OCI-LY7 (cell line): ENCODE measurements at regions not wholly inside any gene's neighbourhood (a gene's known extent, or its start where the extent isn't known, plus 50 kb on each side); places are given as distances from the start of the nearest gene placed in this dataset. TPM values are rescaled to one million over a fixed set of nuclear protein-coding genes. Genes with fewer than 3 reads are reported as not detected.
"Not testable (repeated sequence)": the region's sequence is repeated elsewhere in the genome, so short reads cannot be mapped to it uniquely, and the experiment has no call there.

Source experiments
- BruUV-seq: library from RNA; stranded (reverse); fragments of 400-500 nt; replicated peaks from 2 replicates; lab custom pipeline; 2021; lab: Mats Ljungman, UMichigan
- CTCF ChIA-PET: fragments of 300-600 bp; sonication (Branson Sonifier 250); formaldehyde crosslinking; loops from one replicate; lab custom pipeline; 2022; ENCODE audit warnings: antibody characterized with exemption; ENCODE audit not compliant: unreplicated experiment; lab: Charles Lee
- POLR2A ChIA-PET: fragments of 300-600 bp; sonication (Branson Sonifier 250); formaldehyde crosslinking; loops from one replicate; lab custom pipeline; 2022; ENCODE audit warnings: antibody characterized with exemption; lab: Charles Lee
- DNase-seq: peaks from one replicate; pipeline ENCODE4 v3.0.0-alpha.2; 2015; ENCODE audit warnings: low spot score
- H2AFZ ChIP-seq: fragments of 200-600 bp; sonication (generic), shearing (Covaris generic); 2 replicates; pipeline ENCODE4 v1.6.1; 2014; ENCODE audit warnings: mild to moderate bottlenecking, antibody characterized with exemption, low read length, moderate library complexity
- H3K27ac ChIP-seq: fragments of 200-600 bp; sonication (generic); 2 replicates; pipeline ENCODE4 v1.5.1; 2014; ENCODE audit warnings: mixed run types, low read depth, mild to moderate bottlenecking, moderate library complexity, low read length, inconsistent platforms; ENCODE audit not compliant: poor library complexity, severe bottlenecking
- H3K36me3 ChIP-seq: fragments of 200-600 bp; sonication (generic); 2 replicates; pipeline ENCODE4 v1.6.1; 2014; ENCODE audit warnings: mild to moderate bottlenecking, antibody characterized with exemption, low read length, moderate library complexity, mixed read lengths; ENCODE audit not compliant: insufficient read depth
- H3K4me1 ChIP-seq: fragments of 200-600 bp; sonication (generic); 2 replicates; pipeline ENCODE4 v1.5.1; 2014; ENCODE audit warnings: mild to moderate bottlenecking, low read length; ENCODE audit not compliant: insufficient read depth, poor library complexity, severe bottlenecking
- H3K4me2 ChIP-seq: fragments of 200-600 bp; sonication (generic); 2 replicates; pipeline ENCODE4 v1.6.1; 2014; ENCODE audit warnings: mild to moderate bottlenecking, low read length
- H3K4me3 ChIP-seq: fragments of 200-600 bp; sonication (generic); 2 replicates; pipeline ENCODE4 v1.5.1; 2014; ENCODE audit warnings: mild to moderate bottlenecking, low read depth, low read length; ENCODE audit not compliant: poor library complexity, severe bottlenecking
- H3K79me2 ChIP-seq: fragments of 200-600 bp; sonication (generic); 2 replicates; pipeline ENCODE4 v1.6.1; 2016; ENCODE audit warnings: low read depth, mild to moderate bottlenecking, low read length, moderate library complexity, mixed read lengths; ENCODE audit not compliant: insufficient read depth
- H3K9me2 ChIP-seq: fragments of 200-600 bp; sonication (generic); 2 replicates; pipeline ENCODE4 v1.6.1; 2016; ENCODE audit warnings: mild to moderate bottlenecking, low read length, mixed read lengths; ENCODE audit not compliant: insufficient read depth
- H3K9me3 ChIP-seq: fragments of 200-600 bp; sonication (generic); 2 replicates; pipeline ENCODE4 v1.6.1; 2014; ENCODE audit warnings: mild to moderate bottlenecking, mixed run types, low read length, mixed read lengths
- H4K20me1 ChIP-seq: fragments of 200-600 bp; sonication (generic); 2 replicates; pipeline ENCODE4 v1.6.1; 2014; ENCODE audit warnings: mild to moderate bottlenecking, antibody characterized with exemption, low read length, moderate library complexity, mixed read lengths; ENCODE audit not compliant: insufficient read depth
- EZH2phosphoT487 ChIP-seq: fragments of 200-600 bp; sonication (generic); IDR thresholded peaks from 2 replicates; pipeline ENCODE4 v1.6.1; 2018; ENCODE audit warnings: low read depth, borderline replicate concordance, mild to moderate bottlenecking, mixed run types, antibody characterized with exemption, low read length, moderate library complexity, mixed read lengths
- intact Hi-C: fragments of 100-400 bp; cut with micrococcal nuclease; formaldehyde crosslinking; loops from one replicate; pipeline ENCODE4 v1.10.0; 2022; ENCODE audit not compliant: unreplicated experiment
- small RNA-seq: library from RNA; depleted of rRNA; stranded (forward); fragments of <200 nt; gene quantifications from one replicate; pipeline ENCODE3, GENCODE V24; 2014
- TF ChIP-seq, protein P1 (sequence below): fragments of 200-600 bp; sonication (generic); conservative IDR thresholded peaks from 2 replicates; pipeline ENCODE4 v1.5.1; 2014; ENCODE audit warnings: mild to moderate bottlenecking, antibody characterized with exemption, low read length, moderate library complexity, mixed read lengths

DNA sequence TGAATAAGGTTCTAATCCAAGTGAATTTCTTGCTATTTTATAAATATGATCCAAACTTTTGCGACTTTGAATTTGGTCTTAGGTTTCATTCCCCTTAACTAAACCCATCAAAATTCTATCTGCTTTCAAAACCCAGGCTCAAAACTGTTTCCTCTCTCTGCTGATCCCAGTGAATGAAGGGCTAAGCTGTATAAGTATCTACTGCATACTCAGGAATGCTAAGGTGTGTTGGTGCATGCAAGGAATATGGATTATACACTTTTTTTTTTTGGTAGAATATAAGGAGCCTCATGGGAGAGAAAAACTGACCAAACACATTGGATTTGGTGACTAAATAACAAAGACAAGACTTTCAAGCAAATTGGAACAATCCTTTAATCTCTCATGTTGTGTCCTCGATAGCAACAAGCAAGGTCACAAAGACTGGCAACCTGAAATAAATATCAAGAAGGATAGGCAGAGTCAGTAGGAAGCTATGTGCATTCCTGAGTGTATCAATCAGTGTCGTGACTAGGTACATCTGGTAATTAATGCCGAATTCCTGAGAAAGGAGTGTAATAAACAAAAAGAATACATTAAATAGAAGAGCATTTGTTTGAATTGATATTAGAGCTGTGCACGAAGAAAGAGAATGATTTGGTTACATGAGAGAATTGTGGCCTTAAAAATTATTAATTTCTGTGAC is 74.3 kb upstream of the KCTD8 start:
- no peaks in the 10 kb centered on the region for H3K36me3 ChIP-seq
- H4K20me1 ChIP-seq: no peaks in the 10 kb centered on the region
- no peaks in the 10 kb centered on the region for H3K9me2 ChIP-seq
- TF ChIP-seq, protein P1, sequence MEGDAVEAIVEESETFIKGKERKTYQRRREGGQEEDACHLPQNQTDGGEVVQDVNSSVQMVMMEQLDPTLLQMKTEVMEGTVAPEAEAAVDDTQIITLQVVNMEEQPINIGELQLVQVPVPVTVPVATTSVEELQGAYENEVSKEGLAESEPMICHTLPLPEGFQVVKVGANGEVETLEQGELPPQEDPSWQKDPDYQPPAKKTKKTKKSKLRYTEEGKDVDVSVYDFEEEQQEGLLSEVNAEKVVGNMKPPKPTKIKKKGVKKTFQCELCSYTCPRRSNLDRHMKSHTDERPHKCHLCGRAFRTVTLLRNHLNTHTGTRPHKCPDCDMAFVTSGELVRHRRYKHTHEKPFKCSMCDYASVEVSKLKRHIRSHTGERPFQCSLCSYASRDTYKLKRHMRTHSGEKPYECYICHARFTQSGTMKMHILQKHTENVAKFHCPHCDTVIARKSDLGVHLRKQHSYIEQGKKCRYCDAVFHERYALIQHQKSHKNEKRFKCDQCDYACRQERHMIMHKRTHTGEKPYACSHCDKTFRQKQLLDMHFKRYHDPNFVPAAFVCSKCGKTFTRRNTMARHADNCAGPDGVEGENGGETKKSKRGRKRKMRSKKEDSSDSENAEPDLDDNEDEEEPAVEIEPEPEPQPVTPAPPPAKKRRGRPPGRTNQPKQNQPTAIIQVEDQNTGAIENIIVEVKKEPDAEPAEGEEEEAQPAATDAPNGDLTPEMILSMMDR: no peak
- TF ChIP-seq EZH2phosphoT487: no peak
- intact Hi-C loops: no loop called here
- ChIA-PET CTCF (no interaction called here), POLR2A (interaction anchor here (0.7 kb wide), 1 partner anchor 12 kb away, joined by 4 read pairs; no protein-coding TSS in a partner anchor)
- H3K4me3 ChIP-seq: no peak overlapping the region
- no peaks in the 10 kb centered on the region for H3K79me2 ChIP-seq
- H3K9me3 ChIP-seq: no peaks in the 10 kb centered on the region
- BruUV-seq: no TSS peak
- no peak overlapping the region for H3K4me2 ChIP-seq
- no peak for DNase-seq
- no peak overlapping the region for H2AFZ ChIP-seq
- no peaks in the 10 kb centered on the region for H3K4me1 ChIP-seq
- no peak overlapping the region for H3K27ac ChIP-seq

DNA sequence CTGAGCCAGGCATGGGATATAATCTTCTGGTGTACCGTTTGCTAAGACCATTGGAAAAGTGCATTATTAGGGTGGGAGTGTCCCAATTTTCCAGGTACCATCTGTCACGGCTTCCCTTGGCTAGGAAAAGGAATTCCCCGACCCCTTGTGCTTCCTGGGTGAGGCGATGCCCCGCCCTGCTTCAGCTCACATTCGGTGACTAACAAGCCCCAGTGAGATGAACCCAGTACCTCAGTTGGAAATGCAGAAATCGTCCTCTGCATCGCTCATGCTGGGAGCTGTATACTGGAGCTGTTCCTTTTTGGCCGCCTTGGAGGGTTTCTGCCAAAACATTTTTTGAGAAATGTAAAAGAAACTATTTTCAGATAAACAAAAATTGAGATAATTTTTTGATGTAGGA is 53.6 kb upstream of the KCTD8 start:
- BruUV-seq, H3K9me2 ChIP-seq, DNase-seq, H3K27ac ChIP-seq, H3K4me1 ChIP-seq, H2AFZ ChIP-seq, H3K79me2 ChIP-seq, intact Hi-C loops, H3K4me2 ChIP-seq, H4K20me1 ChIP-seq, H3K9me3 ChIP-seq, H3K36me3 ChIP-seq, CTCF ChIA-PET, H3K4me3 ChIP-seq: not testable (repeated sequence)
- POLR2A ChIA-PET: interaction anchor here (0.6 kb wide), 1 partner anchor 10 kb away, joined by 3 read pairs; no protein-coding TSS in a partner anchor

Small RNA genes lying in the stretch of these regions (small RNA-seq; reads per million reads assigned to genes)
- not detected for gene AC093852.1
